ENCODE measurements at regions not wholly inside any gene's neighbourhood (a gene's known extent, or its start where the extent isn't known, plus 50 kb on each side); places are given as distances from the start of the nearest gene placed in this dataset.

DNA sequence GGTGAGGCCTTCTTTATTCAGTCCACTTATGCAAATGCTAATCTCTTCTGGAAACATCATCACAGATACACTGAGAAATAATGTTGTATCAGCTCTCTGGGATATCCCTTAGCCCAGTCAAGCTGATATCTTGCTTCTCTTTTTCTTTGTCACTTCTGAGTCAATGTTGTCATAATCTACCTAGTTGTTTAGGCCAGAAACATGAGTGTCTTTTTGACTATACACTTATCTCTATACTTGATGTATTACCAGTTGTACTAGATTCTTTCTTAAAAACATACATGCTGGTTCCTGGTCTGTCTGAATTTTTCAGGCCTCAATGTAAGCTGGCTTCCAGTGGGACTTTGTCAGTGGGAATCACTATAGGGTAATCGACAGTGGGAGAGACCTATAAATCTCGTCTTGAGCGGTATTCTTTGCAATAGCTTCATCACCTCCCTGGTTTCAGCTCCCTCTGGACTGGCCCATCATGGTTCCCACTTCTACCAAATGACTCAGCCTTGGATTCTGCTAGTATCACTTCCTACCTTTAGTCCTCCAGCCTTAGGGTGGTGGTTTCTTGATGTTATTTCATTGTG lies 135.2 kb upstream of the CYYR1 start:
- H3K4me3 ChIP-seq (ENCODE audit: control insufficient read depth, low read depth, low read length): no peak overlapping the region
- TF ChIP-seq, protein P1, sequence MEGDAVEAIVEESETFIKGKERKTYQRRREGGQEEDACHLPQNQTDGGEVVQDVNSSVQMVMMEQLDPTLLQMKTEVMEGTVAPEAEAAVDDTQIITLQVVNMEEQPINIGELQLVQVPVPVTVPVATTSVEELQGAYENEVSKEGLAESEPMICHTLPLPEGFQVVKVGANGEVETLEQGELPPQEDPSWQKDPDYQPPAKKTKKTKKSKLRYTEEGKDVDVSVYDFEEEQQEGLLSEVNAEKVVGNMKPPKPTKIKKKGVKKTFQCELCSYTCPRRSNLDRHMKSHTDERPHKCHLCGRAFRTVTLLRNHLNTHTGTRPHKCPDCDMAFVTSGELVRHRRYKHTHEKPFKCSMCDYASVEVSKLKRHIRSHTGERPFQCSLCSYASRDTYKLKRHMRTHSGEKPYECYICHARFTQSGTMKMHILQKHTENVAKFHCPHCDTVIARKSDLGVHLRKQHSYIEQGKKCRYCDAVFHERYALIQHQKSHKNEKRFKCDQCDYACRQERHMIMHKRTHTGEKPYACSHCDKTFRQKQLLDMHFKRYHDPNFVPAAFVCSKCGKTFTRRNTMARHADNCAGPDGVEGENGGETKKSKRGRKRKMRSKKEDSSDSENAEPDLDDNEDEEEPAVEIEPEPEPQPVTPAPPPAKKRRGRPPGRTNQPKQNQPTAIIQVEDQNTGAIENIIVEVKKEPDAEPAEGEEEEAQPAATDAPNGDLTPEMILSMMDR (conservative IDR thresholded peaks at IDR 0.05; ENCODE audit: control insufficient read depth, insufficient read depth, low read depth, low read length): no peak
- DNase-seq (ENCODE audit: low read depth): no peak

DNA sequence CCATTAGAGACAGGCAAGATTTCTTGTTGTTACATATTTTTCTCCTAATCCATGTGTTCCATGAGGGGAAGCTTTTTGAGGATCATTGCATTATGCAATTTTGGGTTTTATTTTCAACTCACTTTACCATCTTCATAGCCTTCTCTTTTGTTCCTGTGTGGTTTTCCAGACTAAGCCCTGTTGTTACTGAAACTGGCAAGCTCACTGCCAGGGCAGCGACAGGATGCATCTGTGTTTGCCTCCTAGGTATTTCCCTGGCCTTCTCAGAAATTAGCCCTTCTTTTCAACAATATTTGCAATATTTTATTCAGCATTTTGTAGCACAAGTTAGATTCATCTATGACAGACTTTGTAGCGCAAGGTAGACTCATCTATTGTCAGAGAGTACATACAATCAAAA lies 134.2 kb upstream of the CYYR1 start:
- DNase-seq (ENCODE audit: low read depth): no peak
- no peak overlapping the region for H3K4me3 ChIP-seq (ENCODE audit: control insufficient read depth, low read depth, low read length)
- TF ChIP-seq, protein P1 (conservative IDR thresholded peaks at IDR 0.05; ENCODE audit: control insufficient read depth, insufficient read depth, low read depth, low read length): no peak

DNA sequence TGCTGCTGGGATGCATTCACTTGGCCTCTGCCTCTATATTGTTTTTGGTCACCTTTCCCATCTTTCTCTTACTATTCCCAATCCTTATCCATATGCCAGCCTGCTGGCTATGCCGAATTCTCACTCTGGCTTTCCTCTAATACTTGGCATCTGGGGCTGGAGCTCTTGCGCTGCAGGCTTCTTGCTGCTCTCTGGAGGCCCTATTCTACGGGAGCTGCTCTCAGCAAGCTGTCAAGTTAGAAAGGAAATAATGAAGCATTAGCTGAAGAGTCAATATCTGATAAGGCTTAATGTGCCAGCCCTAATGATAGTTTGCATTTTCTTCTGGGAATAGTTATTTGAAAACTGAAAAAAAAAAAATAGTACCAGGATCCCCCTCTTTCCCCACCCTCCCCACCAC lies 125.3 kb upstream of the CYYR1 start:
- TF ChIP-seq, protein P1 (conservative IDR thresholded peaks at IDR 0.05; ENCODE audit: control insufficient read depth, insufficient read depth, low read depth, low read length): no peak
- DNase-seq (ENCODE audit: low read depth): no peak
- H3K4me3 ChIP-seq (ENCODE audit: control insufficient read depth, low read depth, low read length): no peak overlapping the region

DNA sequence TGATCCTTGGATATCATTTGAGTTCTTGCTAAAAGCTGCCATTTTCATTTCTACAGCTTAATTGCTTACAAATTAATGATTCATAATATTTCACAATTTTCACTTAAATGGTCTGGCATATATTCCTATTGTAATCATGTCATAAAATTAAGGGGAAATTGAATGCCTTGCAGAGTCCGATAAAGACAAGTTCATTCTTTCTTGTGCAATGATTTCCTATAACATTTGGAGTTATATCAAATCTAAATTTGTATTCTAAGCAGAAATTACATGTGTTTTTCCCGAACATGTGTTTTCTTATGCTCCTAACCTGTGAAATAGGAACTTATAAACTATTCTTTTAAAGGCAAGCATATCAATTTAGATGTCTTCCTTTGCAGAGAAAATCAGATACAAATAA lies 118.3 kb upstream of the CYYR1 start:
- no peak for DNase-seq (ENCODE audit: low read depth)
- TF ChIP-seq, protein P1 (conservative IDR thresholded peaks at IDR 0.05; ENCODE audit: control insufficient read depth, insufficient read depth, low read depth, low read length): no peak
- H3K4me3 ChIP-seq (ENCODE audit: control insufficient read depth, low read depth, low read length): no peak overlapping the region

DNA sequence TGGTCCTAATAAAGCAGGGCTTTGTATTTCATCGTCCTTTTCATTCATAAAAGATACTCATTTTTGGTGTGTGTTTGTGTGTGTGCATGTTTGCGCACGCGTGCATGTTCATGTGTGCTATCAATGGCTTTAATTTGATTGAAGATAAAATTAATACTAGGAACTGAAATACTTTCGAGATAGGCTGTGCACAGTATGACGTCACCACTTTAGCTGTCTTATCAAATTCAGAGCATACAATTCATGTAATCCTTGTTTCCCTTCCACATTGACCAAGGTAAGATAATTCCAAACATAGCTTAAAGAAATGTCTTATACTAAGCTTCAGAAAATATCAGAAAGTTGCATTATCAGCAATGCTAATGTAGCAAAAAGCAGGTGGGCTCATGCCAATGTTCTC lies 113.6 kb upstream of the CYYR1 start:
- H3K4me3 ChIP-seq (ENCODE audit: control insufficient read depth, low read depth, low read length): no peak overlapping the region
- TF ChIP-seq, protein P1 (conservative IDR thresholded peaks at IDR 0.05; ENCODE audit: control insufficient read depth, insufficient read depth, low read depth, low read length): no peak
- no peak for DNase-seq (ENCODE audit: low read depth)

DNA sequence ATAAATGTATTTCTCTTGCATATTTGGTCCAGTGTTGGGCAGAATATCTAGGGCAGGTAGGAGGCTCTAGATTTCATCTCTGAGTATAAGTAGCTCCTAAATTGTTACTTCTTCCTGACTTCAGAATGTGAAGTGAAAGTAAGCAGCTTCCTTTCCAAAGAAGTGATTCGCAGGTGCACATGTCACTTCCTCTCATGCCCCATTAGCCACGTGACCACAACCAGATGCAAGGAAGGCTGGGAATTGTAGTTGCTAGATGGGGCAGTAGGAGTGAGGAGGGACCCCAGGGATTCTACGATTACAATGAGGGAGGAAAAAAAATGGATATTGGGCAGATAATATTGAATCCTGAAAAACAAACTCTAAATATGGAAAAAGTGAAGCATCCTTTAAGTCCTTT lies 113.2 kb upstream of the CYYR1 start:
- DNase-seq (ENCODE audit: low read depth): peak; percentile 18
- TF ChIP-seq, protein P1 (conservative IDR thresholded peaks at IDR 0.05; ENCODE audit: control insufficient read depth, insufficient read depth, low read depth, low read length): no peak
- no peak overlapping the region for H3K4me3 ChIP-seq (ENCODE audit: control insufficient read depth, low read depth, low read length)

DNA sequence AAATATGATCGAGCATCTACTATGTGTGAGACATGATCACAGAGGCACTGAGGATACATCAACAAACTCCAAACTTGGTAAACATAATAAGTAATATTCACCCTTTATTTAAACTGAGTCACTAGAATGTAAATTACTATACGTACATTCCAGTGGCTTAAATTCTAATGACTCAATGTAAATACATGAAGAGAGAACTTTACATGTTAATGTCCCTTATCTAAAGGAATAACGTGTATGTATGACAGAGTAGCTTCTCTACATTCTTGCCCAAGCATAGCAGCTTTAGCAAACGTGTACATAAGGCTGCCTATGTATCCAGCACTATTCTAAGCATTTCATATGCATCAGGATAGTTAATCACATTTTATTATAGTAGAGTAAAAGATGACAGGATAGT lies 111.8 kb upstream of the CYYR1 start:
- TF ChIP-seq, protein P1 (conservative IDR thresholded peaks at IDR 0.05; ENCODE audit: control insufficient read depth, insufficient read depth, low read depth, low read length): no peak
- no peak overlapping the region for H3K4me3 ChIP-seq (ENCODE audit: control insufficient read depth, low read depth, low read length)
- DNase-seq (ENCODE audit: low read depth): no peak

All from fibroblast of mammary gland (primary cell).